Fibroblast of skin of right biceps (primary cell): ENCODE measurements at regions not wholly inside any gene's neighbourhood (a gene's known extent, or its start where the extent isn't known, plus 50 kb on each side); places are given as distances from the start of the nearest gene placed in this dataset.

ENCODE experiments used
- DNase-seq: peaks from one replicate; pipeline ENCODE4 v3.0.0-alpha.2; 2013

GRCh38 chr2:120854014-120854620 lies 118.4 kb downstream of the GLI2 start:
- DNase-seq = no peak

DNA sequence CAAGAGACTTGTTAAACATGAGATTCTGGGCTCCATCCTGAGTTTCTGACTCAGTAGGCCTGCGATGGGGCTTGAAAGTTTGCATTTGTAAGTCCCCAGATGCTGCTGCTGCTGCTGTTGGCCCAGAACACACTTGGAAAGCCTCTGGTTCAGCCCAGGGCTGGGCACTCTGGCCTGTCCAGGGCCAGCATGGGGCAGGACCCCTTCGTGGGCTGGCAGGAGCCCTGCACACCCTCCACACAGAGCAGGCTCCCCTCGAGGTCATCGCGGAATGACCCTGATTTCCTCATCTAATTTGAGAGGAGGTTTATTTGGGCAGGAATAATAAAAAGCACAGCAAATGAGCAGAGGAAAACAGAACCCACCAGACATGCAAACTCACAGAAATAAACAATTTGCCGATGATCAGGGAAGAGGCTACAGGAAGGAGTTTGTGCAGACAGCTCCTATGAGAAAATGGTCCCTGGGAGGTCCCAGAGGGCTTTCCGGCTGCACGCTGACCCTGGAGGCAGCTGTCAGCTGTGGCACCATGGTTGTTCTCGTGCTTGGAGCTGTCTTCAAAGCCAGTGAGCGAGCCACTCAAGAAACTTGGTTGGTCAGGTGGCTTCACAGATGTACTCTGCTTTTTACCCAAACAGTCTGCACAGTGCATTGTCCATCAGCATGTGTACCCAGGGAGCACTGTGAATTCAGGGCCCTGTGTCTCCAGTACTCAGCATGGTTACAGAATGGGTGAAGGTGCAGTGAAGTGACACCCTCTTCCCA lies 119.3 kb downstream of the GLI2 start:
- DNase-seq = no peak

- no peak for DNase-seq
These were observed 120.3 kb downstream of the GLI2 start for GRCh38 chr2:120855855-120856405.

DNA sequence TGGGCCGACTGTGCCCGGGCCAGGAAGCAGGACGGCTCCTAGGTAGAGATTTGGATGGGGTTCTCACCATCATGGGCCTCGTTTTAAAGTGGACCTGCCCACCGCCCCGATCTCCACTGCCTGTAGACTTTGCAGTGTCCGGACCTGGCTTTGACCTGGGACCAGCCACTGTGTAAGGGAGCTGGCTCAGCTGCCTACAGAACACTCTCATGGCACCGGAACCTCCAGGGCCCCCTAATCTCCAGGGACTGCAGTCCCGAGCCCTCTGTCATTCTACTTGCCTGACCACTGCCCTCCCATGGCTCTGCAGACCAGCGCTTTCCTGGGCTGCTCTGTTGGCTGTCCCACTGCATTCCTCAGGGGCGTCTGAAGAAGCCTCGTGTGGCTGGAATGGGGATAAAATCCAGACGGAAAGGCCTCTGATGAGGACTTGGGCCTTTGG lies 120.8 kb downstream of the GLI2 start:
- peak; percentile 56 for DNase-seq

- no peak for DNase-seq
These were observed 121.8 kb downstream of the GLI2 start for GRCh38 chr2:120857422-120857821.

DNA sequence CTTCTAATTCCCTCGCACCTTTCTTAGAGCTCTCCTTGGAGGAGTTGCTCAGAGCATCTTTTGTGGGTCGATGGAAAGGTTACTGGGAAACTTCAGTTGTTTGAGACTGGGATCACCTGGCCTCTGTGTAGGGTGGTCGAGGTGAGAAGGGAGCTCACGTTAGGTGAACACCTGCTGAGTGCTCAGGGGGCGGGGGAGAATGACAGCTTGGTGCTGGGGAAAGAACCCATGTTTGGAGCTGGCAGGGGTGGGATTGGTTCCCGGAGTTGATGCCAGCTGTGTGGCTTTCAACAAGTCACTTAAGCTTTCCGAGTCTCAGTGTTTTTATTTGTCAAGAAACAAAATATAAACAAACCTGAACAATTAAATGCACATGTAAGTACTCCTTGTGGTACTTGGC lies 122.3 kb downstream of the GLI2 start:
- DNase-seq = no peak

- no peak for DNase-seq
These were observed 122.9 kb downstream of the GLI2 start for GRCh38 chr2:120858361-120859106.

DNA sequence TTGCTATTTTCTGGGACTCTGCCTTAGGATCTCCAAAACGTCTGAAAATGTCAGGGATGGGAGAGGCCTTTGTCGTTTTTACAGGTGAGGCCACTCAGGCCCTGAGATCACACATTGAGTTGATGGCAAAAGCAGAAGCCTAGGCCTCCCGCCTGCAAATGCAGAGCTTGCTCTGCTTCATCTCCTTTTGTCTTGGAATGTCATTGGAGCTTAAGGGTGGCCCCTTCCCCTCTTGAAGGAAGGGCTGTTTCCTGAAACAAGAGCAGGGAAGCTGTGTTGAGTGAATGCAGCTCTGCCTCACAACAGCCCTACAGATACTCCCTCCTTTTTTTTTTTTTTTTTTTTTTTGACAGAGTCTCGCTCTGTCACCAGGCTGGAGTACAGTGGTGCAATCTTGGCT lies 123.5 kb downstream of the GLI2 start:
- DNase-seq = no peak

GRCh38 chr2:120859814-120860578 lies 124.3 kb downstream of the GLI2 start:
- DNase-seq = no peak

GRCh38 chr2:120860579-120860922 lies 124.9 kb downstream of the GLI2 start:
- DNase-seq = no peak

- no peak for DNase-seq
These were observed 125.5 kb downstream of the GLI2 start for GRCh38 chr2:120861191-120861575.

GRCh38 chr2:120861576-120862191 lies 126.0 kb downstream of the GLI2 start:
- DNase-seq = peak; percentile 85

- no peak for DNase-seq
These were observed 126.8 kb downstream of the GLI2 start for GRCh38 chr2:120862201-120863060.

- DNase-seq = no peak
These were observed 127.5 kb downstream of the GLI2 start for GRCh38 chr2:120863146-120863545.

GRCh38 chr2:120863661-120864320 lies 128.1 kb downstream of the GLI2 start:
- DNase-seq = peak; percentile 64

DNA sequence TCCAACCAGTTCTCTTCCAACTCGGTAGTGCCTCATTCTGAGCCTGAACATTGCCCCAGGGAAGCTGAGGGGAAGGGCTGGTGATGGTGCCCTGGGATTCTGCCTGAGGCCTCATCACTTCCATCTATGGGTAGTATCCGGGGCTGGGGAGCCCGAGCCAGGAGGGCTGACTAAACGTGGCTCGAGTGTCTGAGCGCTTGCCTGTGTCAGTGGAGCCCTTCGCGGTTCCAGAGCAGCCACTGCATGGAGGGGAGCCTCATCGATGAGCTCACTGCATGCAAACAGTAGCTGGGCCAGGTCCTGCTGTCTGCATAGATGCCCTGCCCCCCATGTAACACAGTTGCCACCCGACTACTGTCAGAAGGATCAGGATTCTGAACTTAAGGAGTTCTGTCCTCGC lies 129.3 kb downstream of the GLI2 start:
- peak; percentile 70 for DNase-seq

GRCh38 chr2:120865656-120866055 lies 130.0 kb downstream of the GLI2 start:
- DNase-seq = no peak

DNA sequence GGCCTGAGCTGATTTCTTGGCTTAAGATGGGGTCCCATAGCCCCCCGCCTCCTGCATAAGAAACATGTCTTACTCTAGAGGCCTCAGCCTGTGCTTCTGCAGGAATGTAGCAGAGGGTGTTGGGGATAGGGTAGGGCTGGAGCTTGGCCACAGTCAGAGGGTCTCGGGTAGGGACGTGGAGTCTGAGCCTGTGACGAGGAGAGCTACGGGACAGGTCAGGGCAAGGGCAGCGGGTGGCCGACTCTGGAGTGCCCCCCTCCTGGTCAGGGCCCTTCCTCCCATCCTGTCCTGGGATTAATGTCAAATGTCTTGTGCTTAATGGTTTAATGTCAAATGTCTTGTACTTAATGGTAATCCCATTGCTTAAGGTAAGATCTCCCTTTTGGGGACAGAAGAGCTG lies 130.4 kb downstream of the GLI2 start:
- no peak for DNase-seq

- no peak for DNase-seq
These were observed 130.9 kb downstream of the GLI2 start for GRCh38 chr2:120866483-120867140.
